Mucosa of gallbladder (tissue), 1 donor: ENCODE measurements at regions not wholly inside any gene's neighbourhood (a gene's known extent, or its start where the extent isn't known, plus 50 kb on each side); places are given as distances from the start of the nearest gene placed in this dataset.
A peak's percentile ranks its signal among the peaks of the same experiment; 100 is the strongest.

Experiments used
- DNase-seq: peaks from one replicate; pipeline ENCODE4 v3.0.0-alpha.2; 2020; ENCODE audit warnings: low spot score
- donor health status: DM: no; HTN: no; CAD: no.

- DNase-seq, result no peak
Measured at GRCh38 chr20:2236256-2236655, 59.5 kb upstream of the TGM3 start.

- peak; percentile 61 for DNase-seq
Measured at GRCh38 chr20:2237059-2237458, 58.7 kb upstream of the TGM3 start.

- no peak for DNase-seq
Measured at GRCh38 chr20:2238601-2239000, 57.2 kb upstream of the TGM3 start.

GRCh38 chr20:2240835-2241234 lies 55.0 kb upstream of the TGM3 start:
- no peak for DNase-seq

- no peak for DNase-seq
Measured at GRCh38 chr20:2242678-2243077, 53.1 kb upstream of the TGM3 start.

- no peak for DNase-seq
Measured at GRCh38 chr20:2244523-2244922, 51.3 kb upstream of the TGM3 start.

- no peak for DNase-seq
Measured at GRCh38 chr20:2244993-2245392, 50.8 kb upstream of the TGM3 start.

- DNase-seq, result no peak
Measured at GRCh38 chr20:2245637-2246036, 50.2 kb upstream of the TGM3 start.
